WTC11 (cell line): ENCODE measurements at regions not wholly inside any gene's neighbourhood (a gene's known extent, or its start where the extent isn't known, plus 50 kb on each side); places are given as distances from the start of the nearest gene placed in this dataset.

ENCODE experiments used
- ATAC-seq: fragments of 200-7000 bp; cut with Tn5 transposase; 2 replicates; pipeline ENCODE4 v1.10.0; 2021; ENCODE audit warnings: mild to moderate bottlenecking, moderate library complexity
- CTCF ChIA-PET: fragments of 300-600 bp; sonication (Branson Sonifier 250); formaldehyde crosslinking; loops from one replicate; lab custom pipeline; 2021; ENCODE audit warnings: antibody characterized with exemption; lab: Charles Lee
- POLR2A ChIA-PET: fragments of 350-600 bp; sonication (Branson Sonifier 250); formaldehyde crosslinking; loops from one replicate; lab custom pipeline; 2021; ENCODE audit warnings: antibody characterized with exemption; lab: Charles Lee
- DNase-seq: peaks from one replicate; pipeline ENCODE4 v3.0.0; 2021; ENCODE audit warnings: low spot score
- H3K27ac Mint-ChIP-seq: 2 replicates; pipeline ENCODE4 v1.8.0; 2021; ENCODE audit warnings: mixed read lengths
- H3K27me3 Mint-ChIP-seq: 2 replicates; pipeline ENCODE4 v1.8.0; 2021; ENCODE audit warnings: low read depth, mild to moderate bottlenecking, moderate library complexity, mixed read lengths
- H3K36me3 Mint-ChIP-seq: 2 replicates; pipeline ENCODE4 v1.8.0; 2021; ENCODE audit warnings: mixed read lengths
- H3K4me1 Mint-ChIP-seq: 2 replicates; pipeline ENCODE4 v1.8.0; 2022; ENCODE audit warnings: mixed read lengths
- H3K4me3 Mint-ChIP-seq: 2 replicates; pipeline ENCODE4 v1.8.0; 2021; ENCODE audit warnings: mild to moderate bottlenecking, moderate library complexity, mixed read lengths
- H3K9me3 Mint-ChIP-seq: 2 replicates; pipeline ENCODE4 v1.8.0; 2021; ENCODE audit warnings: mixed read lengths
- IRF2 ChIP-seq: sonication (generic); formaldehyde crosslinking; IDR thresholded peaks from 2 replicates; pipeline ENCODE4 v1.8.0; 2022; ENCODE audit warnings: low read depth, missing genetic modification reagents, borderline replicate concordance
- TCF7 ChIP-seq: sonication (generic); formaldehyde crosslinking; IDR thresholded peaks from 2 replicates; pipeline ENCODE4 v1.8.0; 2022; ENCODE audit warnings: mild to moderate bottlenecking, low read depth, missing genetic modification reagents, moderate library complexity
- ZNF138 ChIP-seq: sonication (generic); formaldehyde crosslinking; conservative IDR thresholded peaks from 2 replicates; pipeline ENCODE4 v1.8.1; 2022; ENCODE audit warnings: mild to moderate bottlenecking, moderate library complexity, missing genetic modification reagents
- ZNF317 ChIP-seq: sonication (generic); formaldehyde crosslinking; IDR thresholded peaks from 2 replicates; pipeline ENCODE4 v1.8.1; 2023; ENCODE audit warnings: low read depth, mild to moderate bottlenecking, moderate library complexity, missing genetic modification reagents, borderline replicate concordance
- ZNF423 ChIP-seq: fragments of 250-450 bp; sonication (Bioruptor Pico); IDR thresholded peaks from 2 replicates; pipeline ENCODE4 v2.1.2; 2022; ENCODE audit warnings: mild to moderate bottlenecking, moderate library complexity
- ZNF671 ChIP-seq: fragments of 250-450 bp; sonication (Bioruptor Pico); IDR thresholded peaks from 2 replicates; pipeline ENCODE4 v1.8.0; 2021; ENCODE audit warnings: mild to moderate bottlenecking
- TF ChIP-seq, protein P1 (sequence below): sonication (generic); formaldehyde crosslinking; IDR thresholded peaks from 2 replicates; pipeline ENCODE4 v1.8.1; 2022; ENCODE audit warnings: low read depth, mild to moderate bottlenecking, moderate library complexity, missing genetic modification reagents, borderline replicate concordance
- TF ChIP-seq, protein P2 (sequence below): sonication (generic); formaldehyde crosslinking; IDR thresholded peaks from 2 replicates; pipeline ENCODE4 v1.8.1; 2022; ENCODE audit warnings: missing genetic modification reagents, borderline replicate concordance
- TF ChIP-seq, protein P3 (sequence below): sonication (generic); formaldehyde crosslinking; conservative IDR thresholded peaks from 2 replicates; pipeline ENCODE4 v1.8.1; 2023; ENCODE audit warnings: mild to moderate bottlenecking, low read depth, missing genetic modification reagents, moderate library complexity
- TF ChIP-seq, protein P4 (sequence below): sonication (generic); formaldehyde crosslinking; IDR thresholded peaks from 2 replicates; pipeline ENCODE4 v1.8.0; 2022; ENCODE audit warnings: mild to moderate bottlenecking, missing genetic modification reagents
- TF ChIP-seq, protein P5 (sequence below): sonication (generic); formaldehyde crosslinking; IDR thresholded peaks from 2 replicates; pipeline ENCODE4 v1.8.0; 2022; ENCODE audit warnings: missing genetic modification reagents
- TF ChIP-seq, protein P6 (sequence below): sonication (generic); formaldehyde crosslinking; IDR thresholded peaks from 2 replicates; pipeline ENCODE4 v1.8.1; 2023; ENCODE audit warnings: mild to moderate bottlenecking, missing genetic modification reagents, moderate library complexity
- TF ChIP-seq, protein P7 (sequence below): fragments of 250-450 bp; sonication (Bioruptor Pico); IDR thresholded peaks from 2 replicates; pipeline ENCODE4 v1.9.0; 2021; ENCODE audit warnings: mild to moderate bottlenecking, borderline replicate concordance

DNA sequence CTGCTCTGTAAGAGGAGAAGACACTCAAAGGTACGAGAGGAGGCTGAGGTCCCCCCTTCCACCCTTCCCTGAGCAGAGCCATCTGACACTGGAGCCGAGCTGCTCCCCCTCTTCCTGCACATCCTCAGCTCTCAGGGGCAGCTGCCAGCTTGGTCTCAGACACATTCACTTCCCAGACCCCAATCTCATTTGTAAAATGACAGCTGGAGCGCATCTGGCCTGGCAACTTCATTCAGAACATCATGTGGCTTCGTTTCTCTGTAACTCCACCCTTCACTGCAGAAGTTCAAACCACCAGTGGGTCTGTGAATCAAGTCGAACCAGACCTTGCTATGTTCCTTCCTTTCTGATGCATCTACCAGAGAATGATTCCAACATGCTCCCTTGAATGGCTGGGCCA, 145.6 kb upstream of the CDH4 start:
- H3K4me1 Mint-ChIP-seq, result peaks cover 7% of the 10 kb centered on the region; the same call in 1 of the 2 replicates
- peaks cover 21% of the 10 kb centered on the region for H3K9me3 Mint-ChIP-seq
- no peak overlapping the region for H3K4me3 Mint-ChIP-seq
- no peak overlapping the region for H3K27ac Mint-ChIP-seq
- no peak for ATAC-seq
- peaks cover 88% of the 10 kb centered on the region for H3K27me3 Mint-ChIP-seq
- ChIA-PET CTCF (no interaction called here), POLR2A (no interaction called here)
- DNase-seq, result no peak
- TF ChIP-seq, protein P1, sequence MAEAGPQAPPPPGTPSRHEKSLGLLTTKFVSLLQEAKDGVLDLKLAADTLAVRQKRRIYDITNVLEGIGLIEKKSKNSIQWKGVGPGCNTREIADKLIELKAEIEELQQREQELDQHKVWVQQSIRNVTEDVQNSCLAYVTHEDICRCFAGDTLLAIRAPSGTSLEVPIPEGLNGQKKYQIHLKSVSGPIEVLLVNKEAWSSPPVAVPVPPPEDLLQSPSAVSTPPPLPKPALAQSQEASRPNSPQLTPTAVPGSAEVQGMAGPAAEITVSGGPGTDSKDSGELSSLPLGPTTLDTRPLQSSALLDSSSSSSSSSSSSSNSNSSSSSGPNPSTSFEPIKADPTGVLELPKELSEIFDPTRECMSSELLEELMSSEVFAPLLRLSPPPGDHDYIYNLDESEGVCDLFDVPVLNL (CRISPR knock-in tag), result no peak
- TF ChIP-seq ZNF423 (no peak), ZNF138 (no peak), IRF2 (CRISPR knock-in tag) (no peak), ZNF317 (CRISPR knock-in tag) (no peak), TCF7 (CRISPR knock-in tag) (no peak)
- TF ChIP-seq, protein P2, sequence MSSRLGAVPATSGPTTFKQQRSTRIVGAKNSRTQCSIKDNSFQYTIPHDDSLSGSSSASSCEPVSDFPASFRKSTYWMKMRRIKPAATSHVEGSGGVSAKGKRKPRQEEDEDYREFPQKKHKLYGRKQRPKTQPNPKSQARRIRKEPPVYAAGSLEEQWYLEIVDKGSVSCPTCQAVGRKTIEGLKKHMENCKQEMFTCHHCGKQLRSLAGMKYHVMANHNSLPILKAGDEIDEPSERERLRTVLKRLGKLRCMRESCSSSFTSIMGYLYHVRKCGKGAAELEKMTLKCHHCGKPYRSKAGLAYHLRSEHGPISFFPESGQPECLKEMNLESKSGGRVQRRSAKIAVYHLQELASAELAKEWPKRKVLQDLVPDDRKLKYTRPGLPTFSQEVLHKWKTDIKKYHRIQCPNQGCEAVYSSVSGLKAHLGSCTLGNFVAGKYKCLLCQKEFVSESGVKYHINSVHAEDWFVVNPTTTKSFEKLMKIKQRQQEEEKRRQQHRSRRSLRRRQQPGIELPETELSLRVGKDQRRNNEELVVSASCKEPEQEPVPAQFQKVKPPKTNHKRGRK, result no peak
- TF ChIP-seq, protein P3, sequence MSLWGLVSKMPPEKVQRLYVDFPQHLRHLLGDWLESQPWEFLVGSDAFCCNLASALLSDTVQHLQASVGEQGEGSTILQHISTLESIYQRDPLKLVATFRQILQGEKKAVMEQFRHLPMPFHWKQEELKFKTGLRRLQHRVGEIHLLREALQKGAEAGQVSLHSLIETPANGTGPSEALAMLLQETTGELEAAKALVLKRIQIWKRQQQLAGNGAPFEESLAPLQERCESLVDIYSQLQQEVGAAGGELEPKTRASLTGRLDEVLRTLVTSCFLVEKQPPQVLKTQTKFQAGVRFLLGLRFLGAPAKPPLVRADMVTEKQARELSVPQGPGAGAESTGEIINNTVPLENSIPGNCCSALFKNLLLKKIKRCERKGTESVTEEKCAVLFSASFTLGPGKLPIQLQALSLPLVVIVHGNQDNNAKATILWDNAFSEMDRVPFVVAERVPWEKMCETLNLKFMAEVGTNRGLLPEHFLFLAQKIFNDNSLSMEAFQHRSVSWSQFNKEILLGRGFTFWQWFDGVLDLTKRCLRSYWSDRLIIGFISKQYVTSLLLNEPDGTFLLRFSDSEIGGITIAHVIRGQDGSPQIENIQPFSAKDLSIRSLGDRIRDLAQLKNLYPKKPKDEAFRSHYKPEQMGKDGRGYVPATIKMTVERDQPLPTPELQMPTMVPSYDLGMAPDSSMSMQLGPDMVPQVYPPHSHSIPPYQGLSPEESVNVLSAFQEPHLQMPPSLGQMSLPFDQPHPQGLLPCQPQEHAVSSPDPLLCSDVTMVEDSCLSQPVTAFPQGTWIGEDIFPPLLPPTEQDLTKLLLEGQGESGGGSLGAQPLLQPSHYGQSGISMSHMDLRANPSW, result no peak
- TF ChIP-seq, protein P4, sequence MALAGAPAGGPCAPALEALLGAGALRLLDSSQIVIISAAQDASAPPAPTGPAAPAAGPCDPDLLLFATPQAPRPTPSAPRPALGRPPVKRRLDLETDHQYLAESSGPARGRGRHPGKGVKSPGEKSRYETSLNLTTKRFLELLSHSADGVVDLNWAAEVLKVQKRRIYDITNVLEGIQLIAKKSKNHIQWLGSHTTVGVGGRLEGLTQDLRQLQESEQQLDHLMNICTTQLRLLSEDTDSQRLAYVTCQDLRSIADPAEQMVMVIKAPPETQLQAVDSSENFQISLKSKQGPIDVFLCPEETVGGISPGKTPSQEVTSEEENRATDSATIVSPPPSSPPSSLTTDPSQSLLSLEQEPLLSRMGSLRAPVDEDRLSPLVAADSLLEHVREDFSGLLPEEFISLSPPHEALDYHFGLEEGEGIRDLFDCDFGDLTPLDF, result no peak
- TF ChIP-seq, protein P5, sequence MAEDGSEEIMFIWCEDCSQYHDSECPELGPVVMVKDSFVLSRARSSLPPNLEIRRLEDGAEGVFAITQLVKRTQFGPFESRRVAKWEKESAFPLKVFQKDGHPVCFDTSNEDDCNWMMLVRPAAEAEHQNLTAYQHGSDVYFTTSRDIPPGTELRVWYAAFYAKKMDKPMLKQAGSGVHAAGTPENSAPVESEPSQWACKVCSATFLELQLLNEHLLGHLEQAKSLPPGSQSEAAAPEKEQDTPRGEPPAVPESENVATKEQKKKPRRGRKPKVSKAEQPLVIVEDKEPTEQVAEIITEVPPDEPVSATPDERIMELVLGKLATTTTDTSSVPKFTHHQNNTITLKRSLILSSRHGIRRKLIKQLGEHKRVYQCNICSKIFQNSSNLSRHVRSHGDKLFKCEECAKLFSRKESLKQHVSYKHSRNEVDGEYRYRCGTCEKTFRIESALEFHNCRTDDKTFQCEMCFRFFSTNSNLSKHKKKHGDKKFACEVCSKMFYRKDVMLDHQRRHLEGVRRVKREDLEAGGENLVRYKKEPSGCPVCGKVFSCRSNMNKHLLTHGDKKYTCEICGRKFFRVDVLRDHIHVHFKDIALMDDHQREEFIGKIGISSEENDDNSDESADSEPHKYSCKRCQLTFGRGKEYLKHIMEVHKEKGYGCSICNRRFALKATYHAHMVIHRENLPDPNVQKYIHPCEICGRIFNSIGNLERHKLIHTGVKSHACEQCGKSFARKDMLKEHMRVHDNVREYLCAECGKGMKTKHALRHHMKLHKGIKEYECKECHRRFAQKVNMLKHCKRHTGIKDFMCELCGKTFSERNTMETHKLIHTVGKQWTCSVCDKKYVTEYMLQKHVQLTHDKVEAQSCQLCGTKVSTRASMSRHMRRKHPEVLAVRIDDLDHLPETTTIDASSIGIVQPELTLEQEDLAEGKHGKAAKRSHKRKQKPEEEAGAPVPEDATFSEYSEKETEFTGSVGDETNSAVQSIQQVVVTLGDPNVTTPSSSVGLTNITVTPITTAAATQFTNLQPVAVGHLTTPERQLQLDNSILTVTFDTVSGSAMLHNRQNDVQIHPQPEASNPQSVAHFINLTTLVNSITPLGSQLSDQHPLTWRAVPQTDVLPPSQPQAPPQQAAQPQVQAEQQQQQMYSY, result no peak
- TF ChIP-seq, protein P6, sequence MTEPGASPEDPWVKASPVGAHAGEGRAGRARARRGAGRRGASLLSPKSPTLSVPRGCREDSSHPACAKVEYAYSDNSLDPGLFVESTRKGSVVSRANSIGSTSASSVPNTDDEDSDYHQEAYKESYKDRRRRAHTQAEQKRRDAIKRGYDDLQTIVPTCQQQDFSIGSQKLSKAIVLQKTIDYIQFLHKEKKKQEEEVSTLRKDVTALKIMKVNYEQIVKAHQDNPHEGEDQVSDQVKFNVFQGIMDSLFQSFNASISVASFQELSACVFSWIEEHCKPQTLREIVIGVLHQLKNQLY (CRISPR knock-in tag), result no peak
- TF ChIP-seq, all 79 proteins: peak for 0
- H3K36me3 Mint-ChIP-seq, result peaks cover 3% of the 10 kb centered on the region; the same call in 1 of the 2 replicates

DNA sequence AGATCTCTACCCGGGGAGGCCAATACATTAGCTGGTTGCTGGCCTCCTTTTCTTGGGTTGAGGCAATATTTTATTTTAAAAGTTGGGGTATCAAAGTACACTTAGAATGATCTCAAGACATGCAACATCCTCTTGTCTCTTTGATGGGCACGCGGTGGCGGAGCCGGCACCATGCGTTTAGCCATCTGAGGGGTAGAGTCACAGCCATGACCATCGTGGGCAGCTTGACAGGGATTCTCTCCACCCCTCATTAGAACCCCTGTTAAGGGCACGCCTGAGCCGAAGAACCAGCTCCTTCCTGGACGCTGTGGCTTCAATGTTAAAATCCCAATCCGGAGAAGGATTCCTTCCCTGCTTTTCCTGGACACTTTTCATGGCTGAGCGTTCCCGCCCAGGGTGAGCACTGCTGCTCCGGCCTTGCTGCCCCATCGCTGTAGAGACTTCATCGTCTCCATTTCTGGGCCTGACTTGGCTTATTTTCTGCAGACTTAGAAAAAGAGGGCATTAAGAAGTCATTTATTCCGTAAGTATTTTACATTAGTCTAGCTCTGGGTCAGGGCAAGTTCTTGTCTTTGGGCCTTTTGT, 142.7 kb upstream of the CDH4 start:
- ATAC-seq (no peak), DNase-seq (no peak)
- TF ChIP-seq, protein P5, result peak; percentile 66; the same call in 1 of the 2 replicates
- TF ChIP-seq ZNF317 (CRISPR knock-in tag) (no peak), ZNF671 (CRISPR knock-in tag) (no peak)
- TF ChIP-seq, protein P7, sequence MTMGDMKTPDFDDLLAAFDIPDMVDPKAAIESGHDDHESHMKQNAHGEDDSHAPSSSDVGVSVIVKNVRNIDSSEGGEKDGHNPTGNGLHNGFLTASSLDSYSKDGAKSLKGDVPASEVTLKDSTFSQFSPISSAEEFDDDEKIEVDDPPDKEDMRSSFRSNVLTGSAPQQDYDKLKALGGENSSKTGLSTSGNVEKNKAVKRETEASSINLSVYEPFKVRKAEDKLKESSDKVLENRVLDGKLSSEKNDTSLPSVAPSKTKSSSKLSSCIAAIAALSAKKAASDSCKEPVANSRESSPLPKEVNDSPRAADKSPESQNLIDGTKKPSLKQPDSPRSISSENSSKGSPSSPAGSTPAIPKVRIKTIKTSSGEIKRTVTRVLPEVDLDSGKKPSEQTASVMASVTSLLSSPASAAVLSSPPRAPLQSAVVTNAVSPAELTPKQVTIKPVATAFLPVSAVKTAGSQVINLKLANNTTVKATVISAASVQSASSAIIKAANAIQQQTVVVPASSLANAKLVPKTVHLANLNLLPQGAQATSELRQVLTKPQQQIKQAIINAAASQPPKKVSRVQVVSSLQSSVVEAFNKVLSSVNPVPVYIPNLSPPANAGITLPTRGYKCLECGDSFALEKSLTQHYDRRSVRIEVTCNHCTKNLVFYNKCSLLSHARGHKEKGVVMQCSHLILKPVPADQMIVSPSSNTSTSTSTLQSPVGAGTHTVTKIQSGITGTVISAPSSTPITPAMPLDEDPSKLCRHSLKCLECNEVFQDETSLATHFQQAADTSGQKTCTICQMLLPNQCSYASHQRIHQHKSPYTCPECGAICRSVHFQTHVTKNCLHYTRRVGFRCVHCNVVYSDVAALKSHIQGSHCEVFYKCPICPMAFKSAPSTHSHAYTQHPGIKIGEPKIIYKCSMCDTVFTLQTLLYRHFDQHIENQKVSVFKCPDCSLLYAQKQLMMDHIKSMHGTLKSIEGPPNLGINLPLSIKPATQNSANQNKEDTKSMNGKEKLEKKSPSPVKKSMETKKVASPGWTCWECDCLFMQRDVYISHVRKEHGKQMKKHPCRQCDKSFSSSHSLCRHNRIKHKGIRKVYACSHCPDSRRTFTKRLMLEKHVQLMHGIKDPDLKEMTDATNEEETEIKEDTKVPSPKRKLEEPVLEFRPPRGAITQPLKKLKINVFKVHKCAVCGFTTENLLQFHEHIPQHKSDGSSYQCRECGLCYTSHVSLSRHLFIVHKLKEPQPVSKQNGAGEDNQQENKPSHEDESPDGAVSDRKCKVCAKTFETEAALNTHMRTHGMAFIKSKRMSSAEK (CRISPR knock-in tag), result no peak
- no peaks in the 10 kb centered on the region for H3K36me3 Mint-ChIP-seq
- no peak overlapping the region for H3K27ac Mint-ChIP-seq
- H3K4me3 Mint-ChIP-seq, result no peak overlapping the region
- peaks cover 18% of the 10 kb centered on the region for H3K9me3 Mint-ChIP-seq
- CTCF ChIA-PET, result interaction anchor here (1.2 kb wide), 1 partner anchor 12 kb away, joined by 4 read pairs; no protein-coding TSS in a partner anchor
- peaks cover 7% of the 10 kb centered on the region; the same call in 1 of the 2 replicates for H3K4me1 Mint-ChIP-seq
- H3K27me3 Mint-ChIP-seq, result peaks cover 78% of the 10 kb centered on the region
- POLR2A ChIA-PET, result no interaction called here
